Psoas muscle (tissue), 7 donors: ENCODE measurements at regions not wholly inside any gene's neighbourhood (a gene's known extent, or its start where the extent isn't known, plus 50 kb on each side); places are given as distances from the start of the nearest gene placed in this dataset.

Experiments used
- ATAC-seq, 4 donors: fragments of 200-7000 bp; cut with Tn5 transposase; one replicate each; pipeline ENCODE4 v1.9.1; 2020; ENCODE audit warnings: moderate library complexity in 3 of 4, mild to moderate bottlenecking in 2 of 4
- DNase-seq, 2 donors: peaks; one replicate each; pipeline ENCODE4 v3.0.0-alpha.2; 2020
- H3K27ac ChIP-seq: fragments of 200-600 bp; one replicate; pipeline ENCODE4 v1.8.0; 2022
- H3K27me3 ChIP-seq, 3 donors: fragments of 200-600 bp in 1 of 3; one replicate each; pipeline versions ENCODE4 v1.6.1 to v1.8.0; 2013 to 2022; ENCODE audit warnings: low read length in 2 of 3, mild to moderate bottlenecking in 2 of 3, moderate library complexity in 1 of 3; ENCODE audit not compliant: insufficient read depth in 3 of 3
- H3K36me3 ChIP-seq, 2 donors: fragments of 200-600 bp in 1 of 2; one replicate each; pipeline versions ENCODE4 v1.6.1 to v1.8.0; 2013 to 2022; ENCODE audit warnings: low read depth in 1 of 2, mild to moderate bottlenecking in 1 of 2, moderate library complexity in 1 of 2; ENCODE audit not compliant: insufficient read depth in 1 of 2
- H3K4me1 ChIP-seq: fragments of 200-600 bp; one replicate; pipeline ENCODE4 v1.8.0; 2022
- H3K4me3 ChIP-seq: fragments of 200-600 bp; one replicate; pipeline ENCODE4 v1.8.0; 2022; ENCODE audit warnings: mild to moderate bottlenecking
- H3K9me3 ChIP-seq: fragments of 200-600 bp; one replicate; pipeline ENCODE4 v1.8.0; 2022
- WGBS, 3 donors: extraction: QIAGEN DNeasy Blood & Tissue Kit; methylation state at CpG; one replicate each; pipeline versions ENCODE4 v1.1.6 to v1.1.7; 2013; 5-methylcytosine and 5-hydroxymethylcytosine counted together
- intact Hi-C, 2 donors: fragments of 100-400 bp; cut with DNase I; formaldehyde crosslinking; loops; one replicate each; pipeline versions ENCODE4 v1.11.0 to v1.14.2; 2022
- TF ChIP-seq, protein P1 (sequence below): fragments of 200-600 bp; IDR thresholded peaks from one replicate; pipeline ENCODE4 v1.8.0; 2022; ENCODE audit warnings: antibody characterized with exemption
- donor health status: healthy with polysubstance abuse.
- donor health status: DM: no; HTN: no; CAD: no; lungs with moderate emphysema.
- donor health status: Bipolar disorder and iron deficiency.
- donor health status: healthy.
- donor health status: DM: yes; HTN: yes; CAD: no.
- donor health status: DM: no; HTN: no; CAD: no.
- donor health status: DM: yes; HTN: yes; CAD: no.

DNA sequence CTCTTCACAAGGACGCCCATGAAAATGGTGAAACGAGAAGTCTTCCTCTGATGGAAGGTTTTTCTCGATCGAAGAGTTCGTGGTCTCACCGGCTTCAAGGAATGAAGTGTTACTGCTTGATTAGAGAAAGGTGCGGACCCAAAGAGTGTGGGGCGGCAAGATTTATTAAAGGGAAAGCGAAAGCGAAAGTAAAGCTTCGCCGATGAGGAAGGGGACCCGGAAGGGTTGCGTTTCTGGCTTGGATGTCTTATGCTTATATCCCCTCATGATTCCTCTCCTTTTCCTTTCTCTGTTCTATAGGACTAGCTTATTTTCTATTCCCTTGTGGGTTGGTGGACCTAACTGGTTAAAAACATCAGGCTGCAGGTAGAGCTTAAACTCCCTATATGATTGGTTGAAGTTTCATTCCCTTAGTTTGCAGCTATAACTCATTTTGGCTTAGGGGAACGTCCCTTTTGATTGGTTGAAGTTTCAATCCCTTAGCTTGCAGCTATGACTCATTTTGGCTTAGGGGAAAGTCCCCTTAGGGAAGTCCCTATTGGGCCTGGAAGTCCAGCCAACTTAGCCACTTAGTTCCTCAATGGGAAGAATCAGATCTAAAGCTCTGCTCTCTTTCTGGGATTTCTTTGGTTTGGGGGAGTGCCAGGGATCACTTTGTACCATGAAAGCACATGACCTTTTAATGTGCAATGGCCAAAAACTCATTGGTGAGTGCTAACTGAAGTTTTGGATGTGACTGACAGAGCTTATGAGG, 1025.0 kb upstream of the PCDH10 start:
- Histone ChIP-seq H3K4me3 (no peak overlapping the region), H3K9me3 (no peaks in the 10 kb centered on the region), H3K36me3 (no peaks in the 10 kb centered on the region), H3K27me3 (no peaks in the 10 kb centered on the region), H3K4me1 (no peaks in the 10 kb centered on the region), H3K27ac (no peak overlapping the region)
- intact Hi-C loops, result no loop called here
- no peak for DNase-seq
- no peak for ATAC-seq
- TF ChIP-seq, protein P1, sequence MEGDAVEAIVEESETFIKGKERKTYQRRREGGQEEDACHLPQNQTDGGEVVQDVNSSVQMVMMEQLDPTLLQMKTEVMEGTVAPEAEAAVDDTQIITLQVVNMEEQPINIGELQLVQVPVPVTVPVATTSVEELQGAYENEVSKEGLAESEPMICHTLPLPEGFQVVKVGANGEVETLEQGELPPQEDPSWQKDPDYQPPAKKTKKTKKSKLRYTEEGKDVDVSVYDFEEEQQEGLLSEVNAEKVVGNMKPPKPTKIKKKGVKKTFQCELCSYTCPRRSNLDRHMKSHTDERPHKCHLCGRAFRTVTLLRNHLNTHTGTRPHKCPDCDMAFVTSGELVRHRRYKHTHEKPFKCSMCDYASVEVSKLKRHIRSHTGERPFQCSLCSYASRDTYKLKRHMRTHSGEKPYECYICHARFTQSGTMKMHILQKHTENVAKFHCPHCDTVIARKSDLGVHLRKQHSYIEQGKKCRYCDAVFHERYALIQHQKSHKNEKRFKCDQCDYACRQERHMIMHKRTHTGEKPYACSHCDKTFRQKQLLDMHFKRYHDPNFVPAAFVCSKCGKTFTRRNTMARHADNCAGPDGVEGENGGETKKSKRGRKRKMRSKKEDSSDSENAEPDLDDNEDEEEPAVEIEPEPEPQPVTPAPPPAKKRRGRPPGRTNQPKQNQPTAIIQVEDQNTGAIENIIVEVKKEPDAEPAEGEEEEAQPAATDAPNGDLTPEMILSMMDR, result no peak
- WGBS, 3 donors, result 86 to 90% (median 87%) methylated on average over 15 of the region's 15 CpGs

DNA sequence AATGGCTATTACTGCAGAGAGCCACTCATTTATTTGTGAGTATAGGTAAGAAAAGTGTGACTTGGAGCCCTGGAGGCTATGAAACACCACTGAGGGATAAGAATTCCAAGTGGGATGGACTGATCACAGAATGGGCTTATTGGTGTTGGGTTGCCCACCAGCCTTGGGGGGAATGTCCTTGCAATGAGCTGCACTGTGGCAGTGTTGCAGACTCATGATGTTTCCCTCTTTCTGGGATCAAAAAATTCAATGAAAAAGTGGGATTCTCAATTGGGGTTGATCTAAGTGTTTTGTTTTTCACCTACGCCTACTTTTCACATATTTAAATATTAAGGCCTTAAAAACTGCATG, 1024.5 kb upstream of the PCDH10 start:
- DNase-seq, result no peak
- Histone ChIP-seq H3K9me3 (no peaks in the 10 kb centered on the region), H3K4me3 (no peak overlapping the region), H3K27me3 (no peaks in the 10 kb centered on the region), H3K4me1 (no peaks in the 10 kb centered on the region), H3K36me3 (no peaks in the 10 kb centered on the region), H3K27ac (no peak overlapping the region)
- no peak for ATAC-seq
- WGBS, 3 donors, result 91 to 100% (median 92%) methylated on average over 1 of the region's 1 CpG
- TF ChIP-seq, protein P1, result no peak
- intact Hi-C loops, result no loop called here

DNA sequence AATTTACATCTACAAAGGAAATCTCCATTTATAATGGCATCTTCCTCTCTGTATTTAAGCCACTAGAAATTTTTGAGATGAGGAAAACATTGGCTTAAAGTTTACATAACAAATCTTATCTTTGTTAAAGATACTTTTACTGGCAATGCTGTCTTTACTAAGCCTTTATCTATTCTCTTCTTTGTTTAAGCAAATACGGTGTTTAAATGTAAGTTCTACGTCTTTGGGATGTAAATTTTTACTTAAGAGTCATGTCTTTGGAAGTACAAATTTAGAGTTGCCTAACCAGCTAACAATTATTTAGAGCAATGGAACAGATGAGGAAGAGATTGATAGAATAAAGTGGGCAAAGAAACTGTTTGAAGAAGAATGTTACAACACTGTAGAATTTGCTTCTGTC, 1024.0 kb upstream of the PCDH10 start:
- ATAC-seq (no peak), DNase-seq (no peak)
- intact Hi-C loops, result no loop called here
- no peaks in the 10 kb centered on the region for H3K36me3 ChIP-seq
- TF ChIP-seq, protein P1, result no peak
- no peaks in the 10 kb centered on the region for H3K4me1 ChIP-seq
- H3K4me3 ChIP-seq, result no peak overlapping the region
- no peaks in the 10 kb centered on the region for H3K9me3 ChIP-seq
- WGBS, 3 donors, result 49 to 65% (median 60%) methylated on average over 2 of the region's 2 CpGs
- no peaks in the 10 kb centered on the region for H3K27me3 ChIP-seq
- no peak overlapping the region for H3K27ac ChIP-seq

DNA sequence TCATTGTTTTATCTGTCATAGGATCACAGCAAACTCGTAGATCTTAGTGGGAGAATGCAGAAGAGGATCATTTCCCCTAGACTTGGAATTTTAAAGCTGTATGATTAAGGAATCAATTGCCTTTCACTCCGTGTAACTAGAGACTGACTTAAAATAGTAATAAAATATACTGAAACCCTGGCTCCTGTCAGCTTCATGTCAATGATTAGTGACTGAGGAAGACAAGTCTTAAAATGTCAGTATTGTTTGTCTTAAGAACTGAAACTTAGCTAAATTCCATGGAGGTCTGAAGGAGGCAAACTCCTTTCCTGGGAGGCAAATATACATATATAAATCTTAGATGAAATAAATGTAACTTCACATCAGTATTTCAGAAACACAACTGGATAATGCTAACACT, 1016.7 kb upstream of the PCDH10 start:
- intact Hi-C loops, result no loop called here
- 40 to 42% (median 41%) methylated on average over 2 of the region's 2 CpGs for WGBS, 3 donors
- no peaks in the 10 kb centered on the region for H3K27me3 ChIP-seq

More for the DNA sequence above, 1016.7 kb upstream of the PCDH10 start:
- DNase-seq (no peak), ATAC-seq (no peak)
- no peaks in the 10 kb centered on the region for H3K4me1 ChIP-seq
- H3K36me3 ChIP-seq, result no peaks in the 10 kb centered on the region
- no peak overlapping the region for H3K4me3 ChIP-seq
- TF ChIP-seq, protein P1, result no peak
- H3K27ac ChIP-seq, result no peak overlapping the region
- H3K9me3 ChIP-seq, result no peaks in the 10 kb centered on the region
